IMR-90 (cell line): ENCODE measurements at regions not wholly inside any gene's neighbourhood (a gene's known extent, or its start where the extent isn't known, plus 50 kb on each side); places are given as distances from the start of the nearest gene placed in this dataset.
"Not testable (repeated sequence)": the region's sequence is repeated elsewhere in the genome, so short reads cannot be mapped to it uniquely, and the experiment has no call there.

Experiments used
- CHD1 ChIP-seq: IDR thresholded peaks from 2 replicates; pipeline ENCODE4 v1.6.1; 2012; ENCODE audit warnings: low read depth, low read length, improper control_type of control experiment
- CTCF ChIP-seq: conservative IDR thresholded peaks from 2 replicates; pipeline ENCODE4 v1.5.1; 2012; ENCODE audit warnings: mild to moderate bottlenecking, low read depth, low read length, improper control_type of control experiment
- FOS ChIP-seq: fragments of 150-350 bp; IDR thresholded peaks from 2 replicates; pipeline ENCODE4 v1.6.1; 2016; ENCODE audit warnings: low read depth, low read length
- NFE2L2 ChIP-seq: fragments of 150-350 bp; IDR thresholded peaks from 2 replicates; pipeline ENCODE4 v1.6.1; 2016; ENCODE audit warnings: low read depth, mild to moderate bottlenecking, low read length
- POLR2A ChIP-seq: IDR thresholded peaks from 2 replicates; pipeline ENCODE4 v1.6.1; 2012; ENCODE audit warnings: mild to moderate bottlenecking, low read depth, low read length
- RAD21 ChIP-seq: IDR thresholded peaks from 2 replicates; pipeline ENCODE4 v1.6.1; 2012; ENCODE audit warnings: low read length, improper control_type of control experiment
- RCOR1 ChIP-seq: IDR thresholded peaks from 2 replicates; pipeline ENCODE4 v1.6.1; 2012; ENCODE audit warnings: mild to moderate bottlenecking, low read length, improper control_type of control experiment; ENCODE audit not compliant: insufficient replicate concordance
- RFX5 ChIP-seq: IDR thresholded peaks from 2 replicates; pipeline ENCODE4 v1.8.0; 2012; ENCODE audit warnings: low read depth, mild to moderate bottlenecking, low read length, moderate library complexity
- USF2 ChIP-seq: fragments of 150-350 bp; IDR thresholded peaks from 2 replicates; pipeline ENCODE4 v1.6.1; 2017; ENCODE audit warnings: mild to moderate bottlenecking, antibody characterized with exemption, low read length, low read depth

GRCh38 chr5:62240494-62240893 lies 65.5 kb upstream of the KIF2A start:
- not testable (repeated sequence) for TF ChIP-seq CTCF, RFX5, POLR2A, NFE2L2, CHD1, USF2, RCOR1, RAD21, FOS
